DOHH2 (cell line): ENCODE measurements at regions not wholly inside any gene's neighbourhood (a gene's known extent, or its start where the extent isn't known, plus 50 kb on each side); places are given as distances from the start of the nearest gene placed in this dataset.

Experiments used
- EZH2phosphoT487 ChIP-seq: fragments of 200-600 bp; sonication (generic); IDR thresholded peaks from 2 replicates; pipeline ENCODE4 v1.6.1; 2017; ENCODE audit warnings: borderline replicate concordance, mild to moderate bottlenecking, antibody characterized with exemption, low read length, moderate library complexity, mixed read lengths
- TF ChIP-seq, protein P1 (sequence below): fragments of 200-600 bp; sonication (generic); IDR thresholded peaks from one replicate; pipeline ENCODE4 v1.5.1; 2014; ENCODE audit warnings: antibody characterized with exemption, mild to moderate bottlenecking, low read depth, low read length; ENCODE audit not compliant: poor library complexity, severe bottlenecking

DNA sequence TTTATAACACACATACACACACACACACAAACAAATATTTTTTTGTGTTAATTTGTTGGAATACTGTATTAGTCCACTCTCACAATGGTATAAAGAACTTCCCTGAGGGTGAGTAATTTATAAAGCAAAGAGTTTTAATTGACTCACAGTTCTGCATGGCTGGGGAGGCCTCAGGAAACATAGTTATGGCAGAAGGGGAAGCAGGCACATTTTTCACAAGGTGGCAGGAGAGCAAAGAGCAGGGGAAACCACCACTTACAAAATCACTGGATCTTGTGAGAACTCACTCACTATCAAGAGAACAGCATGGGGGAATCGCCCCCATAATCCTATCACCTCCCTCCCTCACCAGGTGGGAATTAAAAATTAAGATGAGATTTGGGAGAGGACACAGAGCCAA, 205.4 kb upstream of the PTPRD start:
- TF ChIP-seq, protein P1, sequence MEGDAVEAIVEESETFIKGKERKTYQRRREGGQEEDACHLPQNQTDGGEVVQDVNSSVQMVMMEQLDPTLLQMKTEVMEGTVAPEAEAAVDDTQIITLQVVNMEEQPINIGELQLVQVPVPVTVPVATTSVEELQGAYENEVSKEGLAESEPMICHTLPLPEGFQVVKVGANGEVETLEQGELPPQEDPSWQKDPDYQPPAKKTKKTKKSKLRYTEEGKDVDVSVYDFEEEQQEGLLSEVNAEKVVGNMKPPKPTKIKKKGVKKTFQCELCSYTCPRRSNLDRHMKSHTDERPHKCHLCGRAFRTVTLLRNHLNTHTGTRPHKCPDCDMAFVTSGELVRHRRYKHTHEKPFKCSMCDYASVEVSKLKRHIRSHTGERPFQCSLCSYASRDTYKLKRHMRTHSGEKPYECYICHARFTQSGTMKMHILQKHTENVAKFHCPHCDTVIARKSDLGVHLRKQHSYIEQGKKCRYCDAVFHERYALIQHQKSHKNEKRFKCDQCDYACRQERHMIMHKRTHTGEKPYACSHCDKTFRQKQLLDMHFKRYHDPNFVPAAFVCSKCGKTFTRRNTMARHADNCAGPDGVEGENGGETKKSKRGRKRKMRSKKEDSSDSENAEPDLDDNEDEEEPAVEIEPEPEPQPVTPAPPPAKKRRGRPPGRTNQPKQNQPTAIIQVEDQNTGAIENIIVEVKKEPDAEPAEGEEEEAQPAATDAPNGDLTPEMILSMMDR: no peak
- no peak for TF ChIP-seq EZH2phosphoT487
